ENCODE measurements at regions not wholly inside any gene's neighbourhood (a gene's known extent, or its start where the extent isn't known, plus 50 kb on each side); places are given as distances from the start of the nearest gene placed in this dataset.
"Not testable (repeated sequence)": the region's sequence is repeated elsewhere in the genome, so short reads cannot be mapped to it uniquely, and the experiment has no call there.

- H3K4me1 ChIP-seq: no peaks in the 10 kb centered on the region
- no peak for DNase-seq (ENCODE audit: low spot score in 2 of 2)
- H3K4me3 ChIP-seq: no peak overlapping the region
- H3K27ac ChIP-seq: no peak overlapping the region
- H3K36me3 ChIP-seq: no peaks in the 10 kb centered on the region
- no peaks in the 10 kb centered on the region for H3K9me3 ChIP-seq
- no peaks in the 10 kb centered on the region for H3K27me3 ChIP-seq
- no peak for TF ChIP-seq CTCF (IDR thresholded peaks at IDR 0.05)
- intact Hi-C loops (cut with DNase I): no loop called here
Observed at GRCh38 chr9:29416204-29416603, 1842.9 kb upstream of the C9orf72 start.

- Histone ChIP-seq H3K4me1 (no peaks in the 10 kb centered on the region), H3K36me3 (no peaks in the 10 kb centered on the region), H3K9me3 (no peaks in the 10 kb centered on the region), H3K27ac (no peak overlapping the region), H3K27me3 (no peaks in the 10 kb centered on the region), H3K4me3 (no peak overlapping the region)
- DNase-seq (ENCODE audit: low spot score in 2 of 2): no peak
- TF ChIP-seq CTCF (IDR thresholded peaks at IDR 0.05): no peak
- intact Hi-C loops (cut with DNase I): no loop called here
Observed at GRCh38 chr9:29422438-29422837, 1849.2 kb upstream of the C9orf72 start.

GRCh38 chr9:29432191-29432590 is 1858.9 kb upstream of the C9orf72 start:
- no peaks in the 10 kb centered on the region for H3K27me3 ChIP-seq
- intact Hi-C loops (cut with DNase I): no loop called here
- no peaks in the 10 kb centered on the region for H3K36me3 ChIP-seq
- DNase-seq (ENCODE audit: low spot score in 2 of 2): no peak
- no peak overlapping the region for H3K4me3 ChIP-seq
- H3K9me3 ChIP-seq: no peaks in the 10 kb centered on the region
- no peak overlapping the region for H3K27ac ChIP-seq
- no peaks in the 10 kb centered on the region for H3K4me1 ChIP-seq
- no peak for TF ChIP-seq CTCF (IDR thresholded peaks at IDR 0.05)

- intact Hi-C loops (cut with DNase I); DNase-seq (ENCODE audit: low spot score in 2 of 2); H3K36me3 ChIP-seq; H3K4me3 ChIP-seq; H3K27me3 ChIP-seq; H3K4me1 ChIP-seq; H3K9me3 ChIP-seq; H3K27ac ChIP-seq: not testable (repeated sequence)
Observed at GRCh38 chr9:29432656-29433055, 1859.4 kb upstream of the C9orf72 start.

GRCh38 chr9:29435368-29435767 is 1862.1 kb upstream of the C9orf72 start:
- H3K27ac ChIP-seq: no peak overlapping the region
- no peak for TF ChIP-seq CTCF (IDR thresholded peaks at IDR 0.05)
- H3K36me3 ChIP-seq: no peaks in the 10 kb centered on the region
- H3K9me3 ChIP-seq: no peaks in the 10 kb centered on the region
- H3K4me3 ChIP-seq: no peak overlapping the region
- no peaks in the 10 kb centered on the region for H3K4me1 ChIP-seq
- intact Hi-C loops (cut with DNase I): no loop called here
- no peaks in the 10 kb centered on the region for H3K27me3 ChIP-seq
- no peak for DNase-seq (ENCODE audit: low spot score in 2 of 2)

- no peak overlapping the region for H3K4me3 ChIP-seq
- no peaks in the 10 kb centered on the region for H3K4me1 ChIP-seq
- H3K27me3 ChIP-seq: no peaks in the 10 kb centered on the region
- no peak for TF ChIP-seq CTCF (IDR thresholded peaks at IDR 0.05)
- DNase-seq (ENCODE audit: low spot score in 2 of 2): no peak
- H3K36me3 ChIP-seq: no peaks in the 10 kb centered on the region
- no peaks in the 10 kb centered on the region for H3K9me3 ChIP-seq
- intact Hi-C loops (cut with DNase I): no loop called here
- H3K27ac ChIP-seq: no peak overlapping the region
Observed at GRCh38 chr9:29437526-29437925, 1864.2 kb upstream of the C9orf72 start.

Measured in ascending aorta (tissue), 2 donors.